ENCODE measurements at regions not wholly inside any gene's neighbourhood (a gene's known extent, or its start where the extent isn't known, plus 50 kb on each side); places are given as distances from the start of the nearest gene placed in this dataset.

- TF ChIP-seq, protein P1, sequence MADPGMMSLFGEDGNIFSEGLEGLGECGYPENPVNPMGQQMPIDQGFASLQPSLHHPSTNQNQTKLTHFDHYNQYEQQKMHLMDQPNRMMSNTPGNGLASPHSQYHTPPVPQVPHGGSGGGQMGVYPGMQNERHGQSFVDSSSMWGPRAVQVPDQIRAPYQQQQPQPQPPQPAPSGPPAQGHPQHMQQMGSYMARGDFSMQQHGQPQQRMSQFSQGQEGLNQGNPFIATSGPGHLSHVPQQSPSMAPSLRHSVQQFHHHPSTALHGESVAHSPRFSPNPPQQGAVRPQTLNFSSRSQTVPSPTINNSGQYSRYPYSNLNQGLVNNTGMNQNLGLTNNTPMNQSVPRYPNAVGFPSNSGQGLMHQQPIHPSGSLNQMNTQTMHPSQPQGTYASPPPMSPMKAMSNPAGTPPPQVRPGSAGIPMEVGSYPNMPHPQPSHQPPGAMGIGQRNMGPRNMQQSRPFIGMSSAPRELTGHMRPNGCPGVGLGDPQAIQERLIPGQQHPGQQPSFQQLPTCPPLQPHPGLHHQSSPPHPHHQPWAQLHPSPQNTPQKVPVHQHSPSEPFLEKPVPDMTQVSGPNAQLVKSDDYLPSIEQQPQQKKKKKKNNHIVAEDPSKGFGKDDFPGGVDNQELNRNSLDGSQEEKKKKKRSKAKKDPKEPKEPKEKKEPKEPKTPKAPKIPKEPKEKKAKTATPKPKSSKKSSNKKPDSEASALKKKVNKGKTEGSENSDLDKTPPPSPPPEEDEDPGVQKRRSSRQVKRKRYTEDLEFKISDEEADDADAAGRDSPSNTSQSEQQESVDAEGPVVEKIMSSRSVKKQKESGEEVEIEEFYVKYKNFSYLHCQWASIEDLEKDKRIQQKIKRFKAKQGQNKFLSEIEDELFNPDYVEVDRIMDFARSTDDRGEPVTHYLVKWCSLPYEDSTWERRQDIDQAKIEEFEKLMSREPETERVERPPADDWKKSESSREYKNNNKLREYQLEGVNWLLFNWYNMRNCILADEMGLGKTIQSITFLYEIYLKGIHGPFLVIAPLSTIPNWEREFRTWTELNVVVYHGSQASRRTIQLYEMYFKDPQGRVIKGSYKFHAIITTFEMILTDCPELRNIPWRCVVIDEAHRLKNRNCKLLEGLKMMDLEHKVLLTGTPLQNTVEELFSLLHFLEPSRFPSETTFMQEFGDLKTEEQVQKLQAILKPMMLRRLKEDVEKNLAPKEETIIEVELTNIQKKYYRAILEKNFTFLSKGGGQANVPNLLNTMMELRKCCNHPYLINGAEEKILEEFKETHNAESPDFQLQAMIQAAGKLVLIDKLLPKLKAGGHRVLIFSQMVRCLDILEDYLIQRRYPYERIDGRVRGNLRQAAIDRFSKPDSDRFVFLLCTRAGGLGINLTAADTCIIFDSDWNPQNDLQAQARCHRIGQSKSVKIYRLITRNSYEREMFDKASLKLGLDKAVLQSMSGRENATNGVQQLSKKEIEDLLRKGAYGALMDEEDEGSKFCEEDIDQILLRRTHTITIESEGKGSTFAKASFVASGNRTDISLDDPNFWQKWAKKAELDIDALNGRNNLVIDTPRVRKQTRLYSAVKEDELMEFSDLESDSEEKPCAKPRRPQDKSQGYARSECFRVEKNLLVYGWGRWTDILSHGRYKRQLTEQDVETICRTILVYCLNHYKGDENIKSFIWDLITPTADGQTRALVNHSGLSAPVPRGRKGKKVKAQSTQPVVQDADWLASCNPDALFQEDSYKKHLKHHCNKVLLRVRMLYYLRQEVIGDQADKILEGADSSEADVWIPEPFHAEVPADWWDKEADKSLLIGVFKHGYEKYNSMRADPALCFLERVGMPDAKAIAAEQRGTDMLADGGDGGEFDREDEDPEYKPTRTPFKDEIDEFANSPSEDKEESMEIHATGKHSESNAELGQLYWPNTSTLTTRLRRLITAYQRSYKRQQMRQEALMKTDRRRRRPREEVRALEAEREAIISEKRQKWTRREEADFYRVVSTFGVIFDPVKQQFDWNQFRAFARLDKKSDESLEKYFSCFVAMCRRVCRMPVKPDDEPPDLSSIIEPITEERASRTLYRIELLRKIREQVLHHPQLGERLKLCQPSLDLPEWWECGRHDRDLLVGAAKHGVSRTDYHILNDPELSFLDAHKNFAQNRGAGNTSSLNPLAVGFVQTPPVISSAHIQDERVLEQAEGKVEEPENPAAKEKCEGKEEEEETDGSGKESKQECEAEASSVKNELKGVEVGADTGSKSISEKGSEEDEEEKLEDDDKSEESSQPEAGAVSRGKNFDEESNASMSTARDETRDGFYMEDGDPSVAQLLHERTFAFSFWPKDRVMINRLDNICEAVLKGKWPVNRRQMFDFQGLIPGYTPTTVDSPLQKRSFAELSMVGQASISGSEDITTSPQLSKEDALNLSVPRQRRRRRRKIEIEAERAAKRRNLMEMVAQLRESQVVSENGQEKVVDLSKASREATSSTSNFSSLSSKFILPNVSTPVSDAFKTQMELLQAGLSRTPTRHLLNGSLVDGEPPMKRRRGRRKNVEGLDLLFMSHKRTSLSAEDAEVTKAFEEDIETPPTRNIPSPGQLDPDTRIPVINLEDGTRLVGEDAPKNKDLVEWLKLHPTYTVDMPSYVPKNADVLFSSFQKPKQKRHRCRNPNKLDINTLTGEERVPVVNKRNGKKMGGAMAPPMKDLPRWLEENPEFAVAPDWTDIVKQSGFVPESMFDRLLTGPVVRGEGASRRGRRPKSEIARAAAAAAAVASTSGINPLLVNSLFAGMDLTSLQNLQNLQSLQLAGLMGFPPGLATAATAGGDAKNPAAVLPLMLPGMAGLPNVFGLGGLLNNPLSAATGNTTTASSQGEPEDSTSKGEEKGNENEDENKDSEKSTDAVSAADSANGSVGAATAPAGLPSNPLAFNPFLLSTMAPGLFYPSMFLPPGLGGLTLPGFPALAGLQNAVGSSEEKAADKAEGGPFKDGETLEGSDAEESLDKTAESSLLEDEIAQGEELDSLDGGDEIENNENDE (IDR thresholded peaks at IDR 0.05; ENCODE audit: insufficient replicate concordance, low read length): no peak
- TF ChIP-seq EP300 (IDR thresholded peaks at IDR 0.05; ENCODE audit: borderline replicate concordance in 1 of 2, low read depth in 2 of 2, low read length in 2 of 2): no peak
- TF ChIP-seq RNF2 (IDR thresholded peaks at IDR 0.05; ENCODE audit: borderline replicate concordance, low read depth, low read length, missing control alignments, poor library complexity, severe bottlenecking): no peak
- TF ChIP-seq, protein P2, sequence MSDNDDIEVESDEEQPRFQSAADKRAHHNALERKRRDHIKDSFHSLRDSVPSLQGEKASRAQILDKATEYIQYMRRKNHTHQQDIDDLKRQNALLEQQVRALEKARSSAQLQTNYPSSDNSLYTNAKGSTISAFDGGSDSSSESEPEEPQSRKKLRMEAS (IDR thresholded peaks at IDR 0.05): no peak
- TF ChIP-seq SAP30 (IDR thresholded peaks at IDR 0.05; ENCODE audit: insufficient read depth, insufficient replicate concordance, low read length): no peak
- no peak for TF ChIP-seq GTF2F1 (IDR thresholded peaks at IDR 0.05; ENCODE audit: borderline replicate concordance, low read depth, low read length)
Observed at GRCh38 chr13:21894703-21895699, 224.1 kb downstream of the FGF9 start (continued).
